Endothelial cell of umbilical vein (primary cell): ENCODE measurements at regions not wholly inside any gene's neighbourhood (a gene's known extent, or its start where the extent isn't known, plus 50 kb on each side); places are given as distances from the start of the nearest gene placed in this dataset.

Source experiments
- BruUV-seq: library from RNA; stranded (reverse); fragments of 400-500 nt; replicated peaks from 2 replicates; lab custom pipeline; 2021; lab: Mats Ljungman, UMichigan
- CTCF ChIA-PET: fragments of 300-600, 350-600 bp; sonication (Branson Sonifier 250); formaldehyde crosslinking; loops from one replicate; lab custom pipeline; 2021; ENCODE audit warnings: antibody characterized with exemption, inconsistent platforms; lab: Charles Lee
- POLR2A ChIA-PET: fragments of 300-600, 350-600 bp; sonication (Branson Sonifier 250); formaldehyde crosslinking; loops from one replicate; lab custom pipeline; 2021; ENCODE audit warnings: antibody characterized with exemption, inconsistent platforms; lab: Charles Lee
- DNase-seq: peaks from one replicate; pipeline ENCODE4 v3.0.0-alpha.2; 2011; ENCODE audit warnings: low read depth, low spot score
- FAIRE-seq: peaks from 2 replicates; lab custom pipeline; 2011; peaks lifted over from hg19 to GRCh38; lab: Jason Lieb, UNC
- H2AFZ ChIP-seq: 2 replicates; pipeline ENCODE4 v1.6.0; 2012; ENCODE audit warnings: low read depth, low read length, control low read depth, inconsistent platforms
- H3K27ac ChIP-seq: 2 replicates; pipeline ENCODE4 v1.5.1; 2011; ENCODE audit warnings: low read depth, mild to moderate bottlenecking, control low read depth, low read length, moderate library complexity; ENCODE audit not compliant: insufficient read depth
- H3K27me3 ChIP-seq, 2 experiments: 2 replicates each; pipeline versions ENCODE4 v1.6.0 to v1.6.1; 2011; ENCODE audit warnings: low read length in 2 of 2, mixed read lengths in 1 of 2; ENCODE audit not compliant: control insufficient read depth in 2 of 2, insufficient read depth in 2 of 2
- H3K36me3 ChIP-seq, 2 experiments: 2 replicates in 1 of 2; 3 replicates in 1 of 2; pipeline ENCODE4 v1.5.1; 2011; ENCODE audit warnings: low read length in 2 of 2, mild to moderate bottlenecking in 1 of 2, moderate library complexity in 1 of 2; ENCODE audit not compliant: control insufficient read depth in 2 of 2, insufficient read depth in 2 of 2; ENCODE audit errors: extremely low read depth in 1 of 2
- H3K4me1 ChIP-seq: 3 replicates; pipeline ENCODE4 v1.5.1; 2011; ENCODE audit warnings: mild to moderate bottlenecking, low read length; ENCODE audit not compliant: control insufficient read depth, insufficient read depth; ENCODE audit errors: extremely low read depth
- H3K4me2 ChIP-seq: 2 replicates; pipeline ENCODE4 v1.6.1; 2011; ENCODE audit warnings: low read length, control low read depth, mixed read lengths; ENCODE audit not compliant: insufficient read depth
- H3K4me3 ChIP-seq, 3 experiments: fragments of 200-600 bp in 1 of 3; sonication (generic), shearing (Covaris generic) in 1 of 3; replicated peaks in 1 of 3; 2 replicates each; pipeline ENCODE4 v1.5.1; 2011 to 2016; ENCODE audit warnings: control low read depth in 3 of 3, low read length in 3 of 3, mild to moderate bottlenecking in 2 of 3, inconsistent platforms in 1 of 3, low read depth in 1 of 3, moderate library complexity in 1 of 3; ENCODE audit not compliant: insufficient read depth in 1 of 3
- H3K79me2 ChIP-seq: 2 replicates; pipeline ENCODE4 v1.6.0; 2012; ENCODE audit warnings: low read length, inconsistent platforms; ENCODE audit not compliant: control insufficient read depth, insufficient read depth
- H3K9ac ChIP-seq: replicated peaks from 2 replicates; pipeline ENCODE3; 2011; ENCODE audit warnings: low read length, control low read depth; ENCODE audit not compliant: insufficient read depth; ENCODE audit errors: extremely low read depth
- H3K9me1 ChIP-seq: replicated peaks from 3 replicates; pipeline ENCODE4 v1.6.0; 2011; ENCODE audit warnings: mild to moderate bottlenecking, low read length; ENCODE audit not compliant: control insufficient read depth, insufficient read depth; ENCODE audit errors: extremely low read depth
- H3K9me3 ChIP-seq: replicated peaks from 2 replicates; pipeline ENCODE4 v1.5.1; 2012; ENCODE audit warnings: low read length, inconsistent platforms; ENCODE audit not compliant: control insufficient read depth, insufficient read depth
- H4K20me1 ChIP-seq: replicated peaks from 2 replicates; pipeline ENCODE3; 2011; ENCODE audit warnings: mild to moderate bottlenecking, low read length; ENCODE audit not compliant: control insufficient read depth, insufficient read depth; ENCODE audit errors: extremely low read depth
- EZH2 ChIP-seq: IDR thresholded peaks from 2 replicates; pipeline ENCODE4 v1.6.1; 2012; ENCODE audit warnings: borderline replicate concordance, low read depth, mild to moderate bottlenecking, moderate library complexity, low read length, inconsistent platforms; ENCODE audit not compliant: severe bottlenecking
- GATA2 ChIP-seq: IDR thresholded peaks from 2 replicates; pipeline ENCODE4 v1.7.0; 2011; ENCODE audit warnings: low read depth, mild to moderate bottlenecking, moderate library complexity, mixed read lengths, low read length; ENCODE audit not compliant: insufficient read length, insufficient read depth
- JUN ChIP-seq: IDR thresholded peaks from 2 replicates; pipeline ENCODE4 v1.6.1; 2011; ENCODE audit warnings: borderline replicate concordance, low read depth; ENCODE audit not compliant: insufficient read length, insufficient read depth
- MYC ChIP-seq: IDR thresholded peaks from one replicate; pipeline ENCODE4 v1.6.1; 2011; ENCODE audit warnings: mild to moderate bottlenecking, low read depth, low read length
- POLR2A ChIP-seq: IDR thresholded peaks from 2 replicates; pipeline ENCODE4 v1.6.1; 2012; ENCODE audit warnings: low read depth, mild to moderate bottlenecking, control low read depth, low read length
- POLR2AphosphoS5 ChIP-seq: IDR thresholded peaks from 2 replicates; pipeline ENCODE4 v1.6.1; 2012; ENCODE audit warnings: low read depth, mild to moderate bottlenecking, control low read depth, low read length, moderate library complexity; ENCODE audit not compliant: insufficient read depth
- dilution Hi-C: fragments of 300-500 bp; cut with MboI; formaldehyde crosslinking; loops from one replicate; pipeline ENCODE4 v1.15.0; 2019; ENCODE audit warnings: low sequenced_read_pairs; ENCODE audit not compliant: extremely low pct_ligation_motif_present
- intact Hi-C: fragments of 100-400 bp; cut with micrococcal nuclease; formaldehyde crosslinking; loops from one replicate; pipeline ENCODE4 v1.10.0; 2022
- TF ChIP-seq, protein P1 (sequence below): IDR thresholded peaks from 2 replicates; pipeline ENCODE4 v1.6.1; 2011; ENCODE audit not compliant: insufficient read depth, insufficient read length
- TF ChIP-seq, protein P2 (sequence below), 2 donors: IDR thresholded peaks; 1 replicate in 1 of 2; 2 replicates in 1 of 2; pipeline ENCODE4 v1.5.1; 2011; ENCODE audit warnings: low read length in 2 of 2, mild to moderate bottlenecking in 2 of 2, moderate library complexity in 2 of 2, control low read depth in 1 of 2, inconsistent platforms in 1 of 2, low read depth in 1 of 2; ENCODE audit not compliant: insufficient read depth in 1 of 2; ENCODE audit errors: extremely low read depth in 1 of 2

DNA sequence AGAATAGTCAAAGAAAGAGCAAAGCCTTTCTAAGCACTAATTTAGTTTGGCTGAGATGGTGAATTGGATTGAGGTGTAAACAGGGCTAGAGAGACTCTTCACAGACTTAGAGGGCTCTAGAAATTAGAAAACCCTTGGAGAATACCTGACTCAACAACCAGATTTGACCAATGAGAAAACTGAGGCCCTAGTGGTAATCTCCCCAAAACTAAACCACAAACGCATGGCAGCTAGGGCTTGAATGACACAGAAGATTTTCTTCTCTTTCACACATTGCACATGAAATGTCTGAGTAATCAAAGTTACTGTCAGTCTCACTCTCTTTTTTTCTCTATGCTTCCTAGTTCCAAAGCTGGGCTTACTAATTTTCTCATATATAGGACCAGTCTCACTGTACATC, 314.5 kb upstream of the KCNJ16 start:
- no peak for DNase-seq
- Histone ChIP-seq H3K27me3 (no peaks in the 10 kb centered on the region), H3K27ac (no peak overlapping the region), H4K20me1 (no peaks in the 10 kb centered on the region), H3K4me1 (peaks cover 21% of the 10 kb centered on the region), H2AFZ (no peak overlapping the region), H3K36me3 (no peaks in the 10 kb centered on the region), H3K4me2 (no peak overlapping the region), H3K9ac (no peak overlapping the region), H3K9me3 (no peaks in the 10 kb centered on the region), H3K9me1 (no peaks in the 10 kb centered on the region), H3K4me3 (no peak overlapping the region), H3K79me2 (no peaks in the 10 kb centered on the region)
- BruUV-seq = no TSS peak
- ChIA-PET CTCF (no interaction called here), POLR2A (no interaction called here)
- intact Hi-C loops (loop anchor here (2.0 to 5.0 kb wide), 4 partner anchors 16 to 274 kb away; no protein-coding TSS in a partner anchor), dilution Hi-C loops (no loop called here)
- no peak for FAIRE-seq
- TF ChIP-seq JUN (no peak), POLR2A (no peak), POLR2AphosphoS5 (no peak), GATA2 (no peak), MYC (no peak), EZH2 (no peak)
- TF ChIP-seq, protein P1, sequence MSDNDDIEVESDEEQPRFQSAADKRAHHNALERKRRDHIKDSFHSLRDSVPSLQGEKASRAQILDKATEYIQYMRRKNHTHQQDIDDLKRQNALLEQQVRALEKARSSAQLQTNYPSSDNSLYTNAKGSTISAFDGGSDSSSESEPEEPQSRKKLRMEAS = no peak
- TF ChIP-seq, protein P2, sequence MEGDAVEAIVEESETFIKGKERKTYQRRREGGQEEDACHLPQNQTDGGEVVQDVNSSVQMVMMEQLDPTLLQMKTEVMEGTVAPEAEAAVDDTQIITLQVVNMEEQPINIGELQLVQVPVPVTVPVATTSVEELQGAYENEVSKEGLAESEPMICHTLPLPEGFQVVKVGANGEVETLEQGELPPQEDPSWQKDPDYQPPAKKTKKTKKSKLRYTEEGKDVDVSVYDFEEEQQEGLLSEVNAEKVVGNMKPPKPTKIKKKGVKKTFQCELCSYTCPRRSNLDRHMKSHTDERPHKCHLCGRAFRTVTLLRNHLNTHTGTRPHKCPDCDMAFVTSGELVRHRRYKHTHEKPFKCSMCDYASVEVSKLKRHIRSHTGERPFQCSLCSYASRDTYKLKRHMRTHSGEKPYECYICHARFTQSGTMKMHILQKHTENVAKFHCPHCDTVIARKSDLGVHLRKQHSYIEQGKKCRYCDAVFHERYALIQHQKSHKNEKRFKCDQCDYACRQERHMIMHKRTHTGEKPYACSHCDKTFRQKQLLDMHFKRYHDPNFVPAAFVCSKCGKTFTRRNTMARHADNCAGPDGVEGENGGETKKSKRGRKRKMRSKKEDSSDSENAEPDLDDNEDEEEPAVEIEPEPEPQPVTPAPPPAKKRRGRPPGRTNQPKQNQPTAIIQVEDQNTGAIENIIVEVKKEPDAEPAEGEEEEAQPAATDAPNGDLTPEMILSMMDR (IDR thresholded peaks at IDR 0.05; ENCODE audit: extremely low read depth in 1 of 2, insufficient read depth in 1 of 2, low read depth in 1 of 2, low read length in 2 of 2) = no peak
